Choroid plexus epithelial cell (primary cell): ENCODE measurements at regions not wholly inside any gene's neighbourhood (a gene's known extent, or its start where the extent isn't known, plus 50 kb on each side); places are given as distances from the start of the nearest gene placed in this dataset.

Experiments
- DNase-seq: peaks from one replicate; pipeline ENCODE4 v3.0.0-alpha.2; 2010; ENCODE audit warnings: low read depth
- H3K4me3 ChIP-seq: 2 replicates; pipeline ENCODE4 v1.5.1; 2011; ENCODE audit warnings: low read depth, mild to moderate bottlenecking, control low read depth, low read length, moderate library complexity
- CTCF ChIP-seq: conservative IDR thresholded peaks from 2 replicates; pipeline ENCODE4 v1.5.1; 2011; ENCODE audit warnings: low read depth, mild to moderate bottlenecking, control low read depth, inconsistent platforms, low read length, moderate library complexity

DNA sequence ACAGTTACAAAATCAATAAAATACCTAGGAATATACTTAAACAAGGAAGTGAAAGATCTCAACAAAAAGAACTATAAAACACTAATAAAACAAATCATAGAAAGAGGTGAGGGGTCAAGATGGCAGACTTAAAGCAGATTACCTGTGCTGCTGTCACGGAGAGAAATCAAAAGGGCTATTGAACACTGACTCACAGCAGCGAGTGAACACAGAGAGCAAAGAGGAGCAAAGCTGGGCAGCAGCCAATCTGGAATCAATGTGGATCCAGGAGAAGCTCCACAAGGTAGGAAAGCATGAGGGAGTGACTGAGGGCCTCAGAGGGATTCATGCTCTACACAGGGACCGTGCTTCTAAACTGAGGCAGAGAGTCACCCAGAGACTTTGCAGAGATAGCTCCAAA is 562.0 kb upstream of the SEMA3D start:
- no peak overlapping the region for H3K4me3 ChIP-seq
- DNase-seq, result no peak
- TF ChIP-seq CTCF, result no peak

GRCh38 chr7:85737426-85737825 is 550.6 kb upstream of the SEMA3D start:
- TF ChIP-seq CTCF, result no peak
- DNase-seq, result no peak
- H3K4me3 ChIP-seq, result no peak overlapping the region

DNA sequence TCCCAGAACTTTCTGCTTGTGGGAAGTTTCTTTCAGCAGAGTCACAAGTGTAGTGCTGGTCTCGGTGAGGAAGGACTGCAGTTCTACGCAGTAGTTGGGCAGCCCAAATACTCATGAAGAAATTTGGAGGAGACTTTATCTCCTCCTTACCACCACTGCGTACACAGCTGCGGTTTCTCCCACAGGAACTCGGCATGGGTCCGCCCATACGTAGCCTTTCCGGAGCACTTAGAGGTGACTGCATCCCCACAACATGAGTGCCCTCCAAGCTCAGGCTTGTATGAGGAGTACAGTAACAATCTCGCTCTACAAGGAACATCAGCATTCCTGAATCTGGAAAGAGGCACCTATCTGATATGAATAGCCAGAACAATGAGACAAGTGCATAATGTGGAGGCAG is 549.2 kb upstream of the SEMA3D start:
- H3K4me3 ChIP-seq, result no peak overlapping the region
- no peak for DNase-seq
- TF ChIP-seq CTCF, result no peak

- no peak overlapping the region for H3K4me3 ChIP-seq
- DNase-seq, result no peak
- no peak for TF ChIP-seq CTCF
Observed at GRCh38 chr7:85734823-85735222, 548.0 kb upstream of the SEMA3D start.

- DNase-seq, result peak; percentile 57
- TF ChIP-seq CTCF, result no peak
- H3K4me3 ChIP-seq, result no peak overlapping the region
Observed at GRCh38 chr7:85733169-85733915, 546.5 kb upstream of the SEMA3D start.

- DNase-seq, result peak; percentile 56
- no peak for TF ChIP-seq CTCF
- H3K4me3 ChIP-seq, result no peak overlapping the region
Observed at GRCh38 chr7:85730012-85730411, 543.2 kb upstream of the SEMA3D start.

DNA sequence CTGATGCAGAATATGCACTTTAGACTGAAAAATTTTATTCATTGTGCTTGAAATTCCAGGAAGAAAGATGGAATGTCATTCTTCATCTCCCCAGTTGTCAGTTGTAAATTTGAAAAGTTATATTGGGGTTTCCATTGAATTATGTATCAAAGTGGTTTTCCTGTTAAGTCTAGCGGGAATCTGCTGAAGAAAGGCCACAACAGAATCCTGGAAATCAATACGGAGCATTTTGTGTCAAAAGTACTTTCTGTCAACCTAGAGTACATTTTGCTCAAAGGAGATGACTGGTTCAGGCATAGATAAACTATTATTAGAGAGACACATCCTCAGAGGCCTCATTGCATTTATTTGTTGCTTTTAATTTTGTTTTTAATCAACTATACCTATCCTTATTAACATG is 538.2 kb upstream of the SEMA3D start:
- H3K4me3 ChIP-seq, result no peak overlapping the region
- TF ChIP-seq CTCF, result no peak
- no peak for DNase-seq
